ENCODE measurements at regions not wholly inside any gene's neighbourhood (a gene's known extent, or its start where the extent isn't known, plus 50 kb on each side); places are given as distances from the start of the nearest gene placed in this dataset.

- no peak for TF ChIP-seq FOXA1 (IDR thresholded peaks at IDR 0.05)
- no peak for TF ChIP-seq SUZ12 (IDR thresholded peaks at IDR 0.05)
- TF ChIP-seq TARDBP (IDR thresholded peaks at IDR 0.05): no peak
- no peak for TF ChIP-seq FOXK2 (IDR thresholded peaks at IDR 0.05)
- no peak for TF ChIP-seq SP1 (IDR thresholded peaks at IDR 0.05)
- TF ChIP-seq ZNF384 (IDR thresholded peaks at IDR 0.05): no peak
- TF ChIP-seq PKNOX1 (IDR thresholded peaks at IDR 0.05): no peak
- no peak for TF ChIP-seq ELF4 (IDR thresholded peaks at IDR 0.05)
Measured at GRCh38 chr2:221203125-221203524, 369.0 kb downstream of the EPHA4 start.

All from HEK293T (cell line).